Stimulated activated CD8-positive, alpha-beta memory T cell treated with anti-CD3 and anti-CD28 coated beads, Interleukin-7, amount 100 ng/mL, for 4 hours (primary cell): ENCODE measurements at regions not wholly inside any gene's neighbourhood (a gene's known extent, or its start where the extent isn't known, plus 50 kb on each side); places are given as distances from the start of the nearest gene placed in this dataset.
A peak's percentile ranks its signal among the peaks of the same experiment; 100 is the strongest.
"Not testable (repeated sequence)": the region's sequence is repeated elsewhere in the genome, so short reads cannot be mapped to it uniquely, and the experiment has no call there.

Experiments used
- DNase-seq, 2 donors: peaks; one replicate each; pipeline ENCODE4 v3.0.0-alpha.2; 2020; ENCODE audit warnings: low read depth in 2 of 2

- no peak for DNase-seq
Measured at GRCh38 chr1:165147799-165148198, 208.7 kb downstream of the LMX1A start.

GRCh38 chr1:165144757-165145397 is 211.6 kb downstream of the LMX1A start:
- peak in 1 of 2 donors; percentile 1 for DNase-seq

GRCh38 chr1:165143437-165144065 is 213.0 kb downstream of the LMX1A start:
- DNase-seq, result no peak

- DNase-seq, result no peak
Measured at GRCh38 chr1:165138960-165139359, 217.6 kb downstream of the LMX1A start.

GRCh38 chr1:165137551-165138316 is 218.8 kb downstream of the LMX1A start:
- no peak for DNase-seq

GRCh38 chr1:165134431-165134830 is 222.1 kb downstream of the LMX1A start:
- no peak for DNase-seq

- DNase-seq, result no peak
Measured at GRCh38 chr1:165129568-165130164, 226.8 kb downstream of the LMX1A start.

- no peak for DNase-seq
Measured at GRCh38 chr1:165124772-165125171, 231.7 kb downstream of the LMX1A start.

GRCh38 chr1:165119086-165119485 is 237.4 kb downstream of the LMX1A start:
- no peak for DNase-seq

- no peak for DNase-seq
Measured at GRCh38 chr1:165117482-165117881, 239.0 kb downstream of the LMX1A start.

- no peak for DNase-seq
Measured at GRCh38 chr1:165116732-165117131, 239.8 kb downstream of the LMX1A start.

- no peak for DNase-seq
Measured at GRCh38 chr1:165116171-165116570, 240.3 kb downstream of the LMX1A start.

- DNase-seq, result no peak
Measured at GRCh38 chr1:165114889-165115285, 241.6 kb downstream of the LMX1A start.

GRCh38 chr1:165114022-165114888 is 242.3 kb downstream of the LMX1A start:
- no peak for DNase-seq

- DNase-seq, result no peak
Measured at GRCh38 chr1:165112260-165112659, 244.3 kb downstream of the LMX1A start.

GRCh38 chr1:165109013-165109412 is 247.5 kb downstream of the LMX1A start:
- DNase-seq, result no peak

GRCh38 chr1:165092542-165093162 is 263.9 kb downstream of the LMX1A start:
- not testable (repeated sequence) for DNase-seq

GRCh38 chr1:165080253-165080896 is 276.1 kb downstream of the LMX1A start:
- no peak for DNase-seq

GRCh38 chr1:165078391-165078790 is 278.1 kb downstream of the LMX1A start:
- no peak for DNase-seq

- DNase-seq, result no peak
Measured at GRCh38 chr1:165075725-165076370, 280.7 kb downstream of the LMX1A start.
